Hematopoietic multipotent progenitor cell (in vitro differentiated cells): ENCODE measurements at regions not wholly inside any gene's neighbourhood (a gene's known extent, or its start where the extent isn't known, plus 50 kb on each side); places are given as distances from the start of the nearest gene placed in this dataset.
A peak's percentile ranks its signal among the peaks of the same experiment; 100 is the strongest.
"Not testable (repeated sequence)": the region's sequence is repeated elsewhere in the genome, so short reads cannot be mapped to it uniquely, and the experiment has no call there.

Experiments used
- DNase-seq, 3 donors: peaks; one replicate each; pipeline ENCODE4 v3.0.0-alpha.2; 2011 to 2015; ENCODE audit warnings: low read depth in 2 of 3, low spot score in 2 of 3

GRCh38 chr13:67437244-67437643 lies 207.1 kb upstream of the PCDH9 start:
- DNase-seq = no peak

GRCh38 chr13:67421475-67421874 lies 191.3 kb upstream of the PCDH9 start:
- DNase-seq = no peak

GRCh38 chr13:67416047-67416925 lies 186.2 kb upstream of the PCDH9 start:
- no peak for DNase-seq

GRCh38 chr13:67410645-67411044 lies 180.5 kb upstream of the PCDH9 start:
- DNase-seq = no peak

GRCh38 chr13:67408798-67409197 lies 178.7 kb upstream of the PCDH9 start:
- no peak for DNase-seq

GRCh38 chr13:67402546-67402945 lies 172.4 kb upstream of the PCDH9 start:
- DNase-seq = no peak

- no peak for DNase-seq
Measured at GRCh38 chr13:67395577-67395976, 165.4 kb upstream of the PCDH9 start.

GRCh38 chr13:67392014-67392413 lies 161.9 kb upstream of the PCDH9 start:
- no peak for DNase-seq

GRCh38 chr13:67390462-67391086 lies 160.4 kb upstream of the PCDH9 start:
- no peak for DNase-seq

- DNase-seq = no peak
Measured at GRCh38 chr13:67389171-67389570, 159.0 kb upstream of the PCDH9 start.

GRCh38 chr13:67383109-67383757 lies 153.1 kb upstream of the PCDH9 start:
- not testable (repeated sequence) for DNase-seq

GRCh38 chr13:67377919-67378318 lies 147.8 kb upstream of the PCDH9 start:
- DNase-seq = no peak

- DNase-seq = no peak
Measured at GRCh38 chr13:67374391-67374790, 144.3 kb upstream of the PCDH9 start.

- no peak for DNase-seq
Measured at GRCh38 chr13:67372868-67373464, 142.8 kb upstream of the PCDH9 start.

GRCh38 chr13:67369895-67370660 lies 139.9 kb upstream of the PCDH9 start:
- no peak for DNase-seq

- no peak for DNase-seq
Measured at GRCh38 chr13:67367399-67367798, 137.3 kb upstream of the PCDH9 start.

GRCh38 chr13:67366533-67366932 lies 136.4 kb upstream of the PCDH9 start:
- peak in 1 of 3 donors; percentile 6 for DNase-seq

- DNase-seq = no peak
Measured at GRCh38 chr13:67355812-67356476, 125.8 kb upstream of the PCDH9 start.

- no peak for DNase-seq
Measured at GRCh38 chr13:67353941-67354340, 123.8 kb upstream of the PCDH9 start.

- DNase-seq = no peak
Measured at GRCh38 chr13:67353031-67353430, 122.9 kb upstream of the PCDH9 start.
